ENCODE measurements at regions not wholly inside any gene's neighbourhood (a gene's known extent, or its start where the extent isn't known, plus 50 kb on each side); places are given as distances from the start of the nearest gene placed in this dataset.

DNA sequence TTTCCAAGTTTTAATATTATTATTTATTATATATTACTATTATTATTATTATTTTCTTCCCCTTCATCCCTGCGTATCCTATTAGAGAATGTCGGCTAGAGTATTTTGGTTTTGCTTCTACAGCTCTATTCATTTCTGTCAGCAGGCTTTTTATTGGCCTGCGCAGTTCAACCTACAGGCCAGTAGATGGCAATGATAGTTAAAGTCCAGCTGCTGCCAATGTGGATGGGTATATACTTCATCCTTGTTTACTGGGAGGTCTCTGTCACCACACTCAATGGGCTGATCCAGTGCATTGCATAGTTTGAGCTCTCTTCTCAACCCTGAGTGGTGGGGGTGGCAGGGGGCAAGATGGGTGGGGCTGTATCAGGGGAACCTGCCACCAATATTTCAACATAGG is 799.8 kb downstream of the NSUN3 start:
- WGBS (ENCODE audit: insufficient coverage), result no CpG with 5 or more reads among the region's 3 CpGs
- intact Hi-C loops (cut with micrococcal nuclease), result no loop called here
- Histone ChIP-seq H3K27me3 (ENCODE audit: control insufficient read depth in 2 of 2, insufficient read depth in 2 of 2, low read length in 2 of 2) (no peaks in the 10 kb centered on the region), H3K79me2 (ENCODE audit: insufficient read depth, low read length) (no peaks in the 10 kb centered on the region), H3K9me3 (replicated peaks in 1 of 2; ENCODE audit: control insufficient read depth in 1 of 2, insufficient read depth in 1 of 2, low read length in 2 of 2) (peaks cover 16 to 18% of the 10 kb centered on the region in 2 donors), H3K36me3 (replicated peaks in 1 of 2; ENCODE audit: control insufficient read depth in 1 of 2, insufficient read depth in 2 of 2, low read length in 2 of 2) (no peaks in the 10 kb centered on the region), H3K4me2 (replicated peaks; ENCODE audit: extremely low read depth, low read length, poor library complexity, severe bottlenecking) (no peak overlapping the region), H3K4me1 (ENCODE audit: control insufficient read depth in 1 of 2, insufficient read depth in 2 of 2, low read length in 2 of 2) (no peaks in the 10 kb centered on the region), H3K9ac (ENCODE audit: insufficient read depth, low read length, poor library complexity, severe bottlenecking) (no peak overlapping the region), H3K27ac (ENCODE audit: low read depth in 1 of 2, low read length in 2 of 2) (no peak overlapping the region), H4K20me1 (ENCODE audit: insufficient read depth, low read length) (no peaks in the 10 kb centered on the region), H3K4me3 (replicated peaks in 1 of 3; ENCODE audit: low read depth in 2 of 3, low read length in 3 of 3) (no peak overlapping the region), H2AFZ (ENCODE audit: insufficient read depth, low read depth, low read length, poor library complexity, severe bottlenecking) (no peak overlapping the region)
- TF ChIP-seq CTCF (IDR thresholded peaks at IDR 0.05), result no peak
- no peak overlapping the region for H3K27ac Mint-ChIP-seq
- no peaks in the 10 kb centered on the region for H3K36me3 Mint-ChIP-seq
- H3K4me1 Mint-ChIP-seq, result no peaks in the 10 kb centered on the region
- peaks cover 0 to 3% (median 0%) of the 10 kb centered on the region in 3 donors for H3K27me3 Mint-ChIP-seq (ENCODE audit: low read depth in 3 of 3)
- no peak for DNase-seq
- H3K9me3 Mint-ChIP-seq, result peaks cover 5 to 20% (median 9%) of the 10 kb centered on the region in 7 donors
- no peak overlapping the region for H3K4me3 Mint-ChIP-seq

DNA sequence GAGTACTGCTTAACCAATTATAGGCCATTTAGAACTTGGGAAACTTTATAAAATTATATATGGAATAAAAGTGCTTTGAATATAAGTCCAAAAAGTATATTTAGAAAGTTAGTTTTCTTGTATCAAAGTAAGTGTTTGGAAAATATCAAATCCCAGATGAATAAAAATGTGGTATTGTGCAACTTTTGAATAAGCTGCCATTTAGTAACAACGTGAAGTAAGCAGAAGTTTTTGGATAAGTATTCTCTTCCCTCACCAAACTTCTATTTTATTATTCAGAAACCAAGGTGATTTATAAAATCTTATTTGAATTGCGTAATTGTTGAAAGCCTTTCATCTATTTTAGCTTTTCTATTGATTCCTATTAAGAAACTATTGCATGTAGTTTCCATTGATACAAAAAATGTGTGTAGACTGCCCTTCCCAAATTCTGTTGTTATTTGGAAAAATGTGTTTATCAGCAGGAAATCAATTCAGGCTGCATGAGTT is 806.2 kb downstream of the NSUN3 start:
- Histone ChIP-seq H2AFZ (ENCODE audit: insufficient read depth, low read depth, low read length, poor library complexity, severe bottlenecking) (no peak overlapping the region), H4K20me1 (ENCODE audit: insufficient read depth, low read length) (no peaks in the 10 kb centered on the region), H3K36me3 (replicated peaks in 1 of 2; ENCODE audit: control insufficient read depth in 1 of 2, insufficient read depth in 2 of 2, low read length in 2 of 2) (no peaks in the 10 kb centered on the region), H3K27me3 (ENCODE audit: control insufficient read depth in 2 of 2, insufficient read depth in 2 of 2, low read length in 2 of 2) (no peaks in the 10 kb centered on the region), H3K4me1 (ENCODE audit: control insufficient read depth in 1 of 2, insufficient read depth in 2 of 2, low read length in 2 of 2) (no peaks in the 10 kb centered on the region), H3K9me3 (replicated peaks in 1 of 2; ENCODE audit: control insufficient read depth in 1 of 2, insufficient read depth in 1 of 2, low read length in 2 of 2) (peaks cover 9 to 13% of the 10 kb centered on the region in 2 donors), H3K4me3 (replicated peaks in 1 of 3; ENCODE audit: low read depth in 2 of 3, low read length in 3 of 3) (no peak overlapping the region), H3K9ac (ENCODE audit: insufficient read depth, low read length, poor library complexity, severe bottlenecking) (no peak overlapping the region), H3K4me2 (replicated peaks; ENCODE audit: extremely low read depth, low read length, poor library complexity, severe bottlenecking) (no peak overlapping the region), H3K27ac (ENCODE audit: low read depth in 1 of 2, low read length in 2 of 2) (no peak overlapping the region), H3K79me2 (ENCODE audit: insufficient read depth, low read length) (no peaks in the 10 kb centered on the region)
- no peaks in the 10 kb centered on the region for H3K4me1 Mint-ChIP-seq
- no peak for TF ChIP-seq CTCF (IDR thresholded peaks at IDR 0.05)
- no peak for DNase-seq
- H3K36me3 Mint-ChIP-seq, result no peaks in the 10 kb centered on the region
- H3K27me3 Mint-ChIP-seq (ENCODE audit: low read depth in 3 of 3), result peaks cover 0 to 3% (median 0%) of the 10 kb centered on the region in 3 donors
- no peak overlapping the region for H3K27ac Mint-ChIP-seq
- peaks cover 0 to 10% (median 4%) of the 10 kb centered on the region in 7 donors for H3K9me3 Mint-ChIP-seq
- H3K4me3 Mint-ChIP-seq, result no peak overlapping the region
- no CpG with 5 or more reads among the region's 2 CpGs for WGBS (ENCODE audit: insufficient coverage)
- intact Hi-C loops (cut with micrococcal nuclease), result no loop called here

Data from CD14-positive monocyte (primary cell).